ENCODE measurements at regions not wholly inside any gene's neighbourhood (a gene's known extent, or its start where the extent isn't known, plus 50 kb on each side); places are given as distances from the start of the nearest gene placed in this dataset.
"Not testable (repeated sequence)": the region's sequence is repeated elsewhere in the genome, so short reads cannot be mapped to it uniquely, and the experiment has no call there.

DNA sequence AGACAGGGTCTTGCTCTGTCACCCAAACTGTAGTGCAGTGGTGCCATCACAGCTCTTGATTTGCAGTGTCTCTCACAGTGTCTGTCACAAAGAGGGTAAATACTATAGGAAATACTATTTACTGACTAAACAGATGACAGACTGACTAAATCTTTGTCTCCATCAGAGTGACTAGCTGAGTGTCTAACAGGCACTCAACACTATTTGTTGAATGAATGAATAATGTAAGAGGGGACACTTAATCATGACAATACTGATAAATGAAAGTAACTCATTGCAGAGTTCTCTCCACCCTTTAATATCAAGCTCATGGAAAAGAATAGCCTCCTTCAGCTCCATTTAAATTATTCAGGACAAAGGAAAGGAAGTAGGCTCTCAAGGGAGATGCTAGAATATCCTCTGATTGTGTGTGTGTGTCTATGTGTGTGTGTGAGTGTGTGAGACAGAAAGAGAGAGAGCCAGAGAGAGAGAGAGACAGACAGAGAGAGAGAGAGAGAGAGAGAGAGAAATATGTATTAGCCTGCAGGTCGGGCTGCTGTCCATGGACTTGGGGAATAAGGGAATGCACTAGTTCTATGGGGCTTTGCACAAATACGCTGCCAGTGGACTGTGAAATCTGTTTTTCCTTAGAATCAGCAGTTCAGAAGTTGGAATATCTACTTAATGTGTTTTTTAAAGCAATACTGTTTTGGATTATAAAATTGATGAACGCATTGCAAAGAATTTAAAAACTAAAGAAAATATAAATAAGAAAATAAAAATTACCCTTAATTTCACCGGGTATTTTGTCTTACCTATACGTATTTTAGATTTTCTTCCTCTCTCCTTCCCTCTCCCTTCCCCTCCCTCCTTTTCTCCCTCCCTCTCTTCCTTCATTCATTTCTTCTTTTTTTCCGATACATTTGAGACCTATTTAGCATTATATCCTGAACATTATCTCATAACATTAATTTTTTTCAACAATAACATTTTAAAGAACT, 132.9 kb upstream of the LRIG1 start:
- no peak for DNase-seq

DNA sequence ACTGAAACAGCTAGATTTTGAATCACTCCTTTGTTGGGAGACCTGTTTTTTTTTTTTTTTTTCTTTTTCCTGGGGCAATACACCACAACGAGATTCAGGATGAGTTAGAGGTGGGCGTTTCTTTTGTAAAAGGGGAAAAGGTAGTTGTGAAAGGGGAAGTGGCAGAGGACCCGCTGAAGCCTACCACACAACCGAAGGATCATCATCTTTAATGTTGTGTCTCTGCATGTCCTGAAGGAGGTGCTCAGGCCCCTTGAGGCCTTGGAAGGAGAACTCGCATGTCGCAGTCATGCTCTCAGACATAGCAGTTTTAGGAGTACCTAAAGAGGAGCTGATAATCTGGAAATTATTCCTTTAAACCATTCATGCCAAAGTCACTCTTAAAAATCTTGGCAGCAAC, 137.9 kb upstream of the LRIG1 start:
- no peak for DNase-seq

DNA sequence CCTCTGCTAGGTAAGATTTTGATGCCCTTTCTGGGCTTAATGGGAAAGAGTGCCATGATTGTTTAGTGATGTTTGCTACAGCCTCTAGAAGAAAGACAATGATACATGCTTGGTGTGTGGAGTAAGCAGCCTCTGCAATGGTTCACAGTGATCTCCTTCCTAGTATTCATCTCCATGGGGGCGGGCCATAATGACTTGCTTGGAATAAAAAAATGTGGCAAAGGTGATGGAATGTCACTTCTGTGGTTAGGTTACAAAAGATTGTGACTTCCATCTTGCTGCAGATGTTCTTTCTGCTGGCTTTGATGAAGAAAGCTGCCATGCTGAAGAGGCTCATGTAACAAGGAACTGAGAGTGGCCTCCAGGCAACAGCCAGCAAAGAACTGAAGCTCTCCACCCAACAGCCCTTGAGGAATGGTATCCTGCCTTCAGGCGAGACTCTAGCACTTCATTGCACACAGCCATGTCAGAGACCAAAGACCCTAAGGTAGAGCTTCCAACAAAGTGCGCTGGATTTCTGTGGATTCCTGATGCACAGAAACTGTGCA, 139.1 kb upstream of the LRIG1 start:
- no peak for DNase-seq

DNA sequence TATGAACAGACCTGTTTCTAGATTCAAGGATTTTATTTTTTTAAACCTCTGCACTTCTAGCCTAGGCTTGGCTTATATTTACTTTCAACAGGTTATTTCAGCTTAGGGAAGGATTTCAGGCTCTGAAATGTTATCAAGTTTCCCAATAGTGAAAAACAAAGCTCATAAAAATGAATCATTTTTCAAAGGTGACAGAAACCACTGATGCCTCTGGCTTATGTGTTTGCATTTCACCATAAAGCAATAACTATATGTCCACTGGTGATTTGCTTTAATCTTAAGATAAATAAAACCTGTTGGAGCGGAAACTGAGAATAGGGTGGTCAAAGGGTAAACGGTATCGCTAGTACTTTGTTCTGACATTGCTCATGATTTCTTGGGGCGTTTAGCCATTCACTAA, 141.2 kb upstream of the LRIG1 start:
- DNase-seq, result no peak

DNA sequence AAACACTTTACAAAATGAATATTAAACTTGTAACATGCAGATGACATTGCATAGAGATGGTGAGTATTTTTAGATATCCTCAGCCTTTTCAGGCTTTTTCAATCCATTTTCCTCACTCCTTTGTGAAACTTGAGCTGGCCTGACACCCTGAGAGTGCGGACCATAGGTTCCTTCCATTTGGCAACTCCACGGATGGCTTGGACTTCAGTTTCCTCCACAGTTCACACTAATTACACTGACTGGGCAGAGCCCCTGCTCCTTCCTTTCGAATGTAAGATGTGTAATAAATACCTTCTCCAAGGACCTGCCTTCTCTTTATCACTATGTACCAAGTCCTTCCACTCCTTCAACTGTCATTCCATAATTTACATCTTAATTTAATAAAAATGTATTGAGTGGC, 141.7 kb upstream of the LRIG1 start:
- DNase-seq, result no peak

DNA sequence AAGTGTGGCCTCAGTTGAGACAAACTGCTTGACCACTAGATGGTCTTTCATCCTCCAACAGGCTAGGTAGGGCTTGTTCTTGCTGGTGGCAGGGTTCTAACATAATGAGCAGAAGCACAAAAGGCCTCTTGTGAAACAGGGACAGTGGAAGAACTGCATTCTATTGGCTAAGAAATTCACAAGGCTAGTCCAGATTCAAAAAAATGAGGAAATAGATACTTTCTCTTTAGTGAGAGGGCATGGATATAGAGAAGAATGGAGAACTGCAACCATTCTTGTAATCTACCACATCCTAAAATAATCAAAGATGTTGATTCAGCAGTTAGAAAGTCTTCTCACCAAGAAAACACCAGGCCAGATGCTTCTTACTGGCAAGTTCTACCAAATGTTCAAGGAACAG, 143.7 kb upstream of the LRIG1 start:
- no peak for DNase-seq

DNA sequence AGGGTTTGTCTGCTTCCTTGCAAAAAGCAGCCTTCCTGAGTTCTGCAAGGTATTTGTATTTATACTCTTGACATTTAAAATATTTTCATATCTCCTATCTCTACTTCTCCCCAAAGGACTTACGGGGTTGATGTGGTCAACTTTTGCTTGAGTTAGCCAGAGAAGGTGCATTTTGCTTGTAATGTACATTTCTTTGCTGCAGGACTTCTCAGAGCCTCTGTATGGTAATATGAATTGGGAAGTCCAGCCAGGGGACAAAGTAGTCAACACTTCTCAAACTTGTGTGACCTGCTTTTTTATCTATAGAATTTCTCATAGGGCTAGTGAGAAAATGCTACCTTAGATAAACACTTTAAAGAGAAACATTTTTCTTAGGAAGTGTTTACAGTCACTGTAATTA, 148.2 kb upstream of the LRIG1 start:
- no peak for DNase-seq

DNA sequence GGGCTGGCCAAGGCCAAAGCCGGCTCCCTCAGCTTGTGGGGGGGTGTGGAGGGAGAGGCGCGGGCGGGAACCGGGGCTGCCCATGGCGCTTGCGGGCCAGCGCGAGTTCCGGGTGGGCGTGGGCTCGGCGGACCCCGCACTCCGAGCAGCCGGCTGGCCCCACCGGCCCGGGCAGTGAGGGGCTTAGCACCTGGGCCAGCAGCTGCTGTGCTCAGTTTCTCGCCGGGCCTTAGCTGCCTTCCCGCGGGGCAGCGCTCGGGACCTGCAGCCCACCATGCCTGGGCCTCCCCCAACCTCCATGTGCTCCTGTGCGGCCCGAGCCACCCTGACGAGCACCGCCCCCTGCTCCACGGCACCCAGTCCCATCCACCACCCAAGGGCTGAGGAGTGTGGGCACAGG, 150.7 kb upstream of the LRIG1 start:
- not testable (repeated sequence) for DNase-seq

DNA sequence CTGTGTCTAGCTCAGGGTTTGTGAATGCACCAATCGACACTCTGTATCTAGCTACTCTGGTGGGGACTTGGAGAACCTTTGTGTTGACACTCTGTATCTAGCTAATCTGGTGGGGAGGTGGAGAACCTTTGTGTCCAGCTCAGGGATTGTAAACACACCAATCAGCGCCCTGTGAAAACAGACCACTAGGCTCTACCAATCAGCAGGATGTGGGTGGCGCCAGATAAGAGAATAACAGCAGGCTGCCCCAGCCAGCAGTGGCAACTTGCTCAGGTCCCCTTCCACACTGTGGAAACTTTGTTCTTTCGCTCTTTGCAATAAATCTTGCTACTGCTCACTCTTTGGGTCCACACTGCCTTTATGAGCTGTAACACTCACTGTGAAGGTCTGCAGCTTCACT, 151.3 kb upstream of the LRIG1 start:
- DNase-seq, result not testable (repeated sequence)

DNA sequence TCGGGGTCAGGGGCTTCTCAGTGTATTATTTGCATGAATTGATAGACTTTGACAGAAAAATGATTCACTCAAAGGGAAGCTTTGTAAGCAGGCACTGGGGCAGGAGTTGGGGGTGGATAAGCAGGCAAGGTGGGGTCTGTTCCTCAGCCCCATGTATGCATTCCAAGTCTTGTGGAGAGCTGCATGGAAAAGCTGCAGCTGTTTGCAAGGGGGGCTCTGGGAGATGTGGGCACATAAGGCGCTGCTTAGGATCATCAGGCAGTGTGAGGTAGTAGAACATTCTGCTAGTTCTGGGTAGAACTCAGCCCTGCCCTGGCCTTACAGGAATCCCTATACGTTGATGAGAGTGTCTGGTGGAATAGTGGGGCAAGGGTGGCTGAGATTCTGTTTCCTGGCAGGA, 154.2 kb upstream of the LRIG1 start:
- no peak for DNase-seq

DNA sequence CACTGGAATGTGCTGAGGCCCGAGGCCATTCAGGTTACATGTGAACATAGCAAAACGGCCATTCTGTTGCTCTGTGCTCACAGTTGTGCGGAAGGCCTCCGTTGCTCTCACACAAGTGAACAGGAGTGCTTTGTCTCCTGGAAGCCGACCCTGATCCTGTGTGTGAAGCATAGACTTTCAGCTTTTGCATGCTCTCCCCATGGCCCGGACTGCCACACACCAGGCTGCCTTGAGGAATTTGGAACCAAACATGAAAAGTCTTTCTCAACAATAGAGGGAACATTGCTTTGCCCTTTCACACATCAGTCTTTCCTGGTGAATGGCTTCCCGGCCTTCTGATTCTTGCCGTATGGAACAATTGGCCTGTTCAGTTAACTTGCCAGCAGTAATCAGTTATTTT, 154.8 kb upstream of the LRIG1 start:
- no peak for DNase-seq

DNA sequence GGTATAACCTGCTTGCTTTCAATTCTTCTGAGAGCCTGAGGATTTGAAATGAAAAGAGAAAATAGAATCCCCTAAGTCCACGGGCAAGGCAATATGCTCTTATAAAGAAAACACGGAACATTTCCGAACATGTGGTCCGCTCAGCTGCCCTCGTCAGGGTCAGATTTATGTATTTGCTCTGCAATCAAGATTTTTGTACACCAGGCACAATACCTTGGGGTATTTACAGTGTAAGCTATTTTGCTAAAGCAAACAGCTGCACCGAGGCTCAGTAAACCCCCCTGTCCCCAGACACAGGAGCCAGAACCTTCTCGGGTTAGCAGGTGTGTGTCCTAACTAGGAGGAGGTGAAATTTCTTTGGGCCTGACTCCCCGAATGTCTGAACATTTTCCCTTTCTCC, 155.8 kb upstream of the LRIG1 start:
- no peak for DNase-seq

DNA sequence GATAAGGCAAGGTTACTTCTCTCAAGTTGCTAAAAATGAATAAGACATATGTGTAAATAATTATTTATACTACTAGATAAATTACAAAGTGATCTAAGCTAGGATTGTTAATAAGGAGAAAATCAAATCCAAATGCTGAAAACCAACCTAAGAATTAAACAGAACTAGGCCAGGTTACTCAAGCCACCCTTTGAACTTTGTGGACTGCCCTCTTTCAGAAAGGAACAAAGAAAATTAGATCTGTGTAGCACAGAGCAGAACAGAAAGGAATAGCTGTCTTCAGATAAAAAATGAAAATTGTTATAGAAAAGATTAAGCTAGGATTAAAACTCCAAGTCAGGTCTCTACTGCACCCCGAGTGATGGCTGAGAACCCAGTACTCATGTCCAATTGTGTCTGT, 158.2 kb upstream of the LRIG1 start:
- no peak for DNase-seq

DNA sequence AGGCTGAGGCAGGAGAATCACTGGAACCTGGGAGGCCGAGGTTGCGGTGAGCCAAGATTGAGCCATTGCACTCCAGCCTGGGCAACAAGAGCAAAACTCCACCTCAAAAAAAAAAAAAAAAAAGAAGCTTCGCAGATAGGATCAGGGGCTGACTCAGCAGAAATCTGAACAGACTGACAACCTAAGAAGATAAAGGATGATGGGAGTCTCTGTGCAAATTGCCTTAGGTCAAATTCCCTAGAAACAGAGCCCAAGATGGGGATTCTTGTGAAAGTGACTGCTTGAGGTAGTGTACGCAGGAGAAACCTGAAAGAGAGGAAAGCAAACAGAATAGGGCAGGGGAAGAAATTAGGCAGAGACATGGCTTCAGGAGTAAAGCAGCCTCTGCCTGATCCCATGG, 160.8 kb upstream of the LRIG1 start:
- DNase-seq, result no peak

DNA sequence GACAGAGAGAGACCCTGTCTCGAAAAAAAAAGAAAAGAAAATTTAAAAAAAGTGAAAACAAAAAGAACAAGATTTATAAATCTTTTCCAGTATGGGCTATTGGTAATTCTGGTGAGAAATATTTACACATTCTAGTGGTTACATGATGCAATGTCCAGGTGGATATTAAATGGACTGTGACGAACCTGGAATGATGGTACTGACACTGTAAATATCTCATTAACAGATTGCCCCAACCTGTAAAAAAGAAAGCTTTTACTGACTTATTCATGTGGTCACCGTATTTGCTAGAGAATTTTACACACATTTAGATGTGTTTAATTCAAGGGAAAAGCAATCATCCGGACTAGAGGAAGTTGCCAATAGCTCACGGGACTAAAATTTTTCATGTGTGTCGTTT, 162.1 kb upstream of the LRIG1 start:
- DNase-seq, result no peak

DNA sequence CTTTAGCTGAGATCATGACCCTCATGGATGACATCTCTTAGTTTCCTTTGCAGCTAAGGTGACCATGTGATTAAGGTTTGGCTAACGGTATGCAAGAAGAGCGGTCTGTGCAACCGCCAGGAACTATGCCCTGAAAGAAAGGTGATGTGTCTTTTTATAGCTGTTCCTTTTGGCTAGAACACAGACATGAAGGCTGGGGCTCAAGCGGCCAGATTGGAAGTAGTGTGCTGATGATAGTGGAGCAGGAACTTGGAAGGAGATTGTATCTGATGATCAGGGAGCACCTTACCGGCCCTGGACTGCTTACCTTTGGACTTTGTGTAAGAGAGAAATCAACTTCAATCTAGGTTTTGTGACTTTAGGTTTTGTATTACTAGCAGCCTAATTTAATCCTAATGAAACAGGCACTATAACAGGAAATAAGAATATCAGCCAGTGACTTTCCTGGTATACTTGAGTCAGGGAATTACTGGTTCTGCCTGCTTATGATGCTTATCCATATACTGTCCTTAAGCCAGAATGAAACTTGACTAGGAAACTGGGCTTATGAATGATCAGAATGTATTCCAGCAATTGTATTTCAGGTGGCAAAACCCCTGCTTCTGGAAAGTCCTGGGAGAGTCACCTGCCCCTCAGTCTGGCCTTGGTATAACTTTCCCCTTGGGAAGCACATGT, 164.3 kb upstream of the LRIG1 start:
- no peak for DNase-seq

DNA sequence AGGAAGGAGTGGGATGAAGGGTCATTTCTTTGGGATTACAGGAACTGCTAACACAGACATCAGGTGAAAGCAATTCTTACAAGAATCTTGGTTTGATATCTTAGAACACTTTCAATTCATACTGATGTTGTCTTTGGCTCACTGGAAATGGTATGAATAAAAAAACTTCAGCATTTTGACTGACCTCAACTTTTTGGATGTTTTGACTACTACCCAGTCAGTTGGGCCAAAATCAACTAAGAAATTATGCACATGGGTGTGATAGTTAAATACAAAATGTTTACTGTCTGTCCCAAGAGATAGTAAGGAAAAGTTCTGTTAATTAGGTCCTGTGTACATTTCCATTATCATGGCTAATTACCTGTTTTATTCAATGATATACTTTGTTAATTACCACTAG, 165.5 kb upstream of the LRIG1 start:
- no peak for DNase-seq

DNA sequence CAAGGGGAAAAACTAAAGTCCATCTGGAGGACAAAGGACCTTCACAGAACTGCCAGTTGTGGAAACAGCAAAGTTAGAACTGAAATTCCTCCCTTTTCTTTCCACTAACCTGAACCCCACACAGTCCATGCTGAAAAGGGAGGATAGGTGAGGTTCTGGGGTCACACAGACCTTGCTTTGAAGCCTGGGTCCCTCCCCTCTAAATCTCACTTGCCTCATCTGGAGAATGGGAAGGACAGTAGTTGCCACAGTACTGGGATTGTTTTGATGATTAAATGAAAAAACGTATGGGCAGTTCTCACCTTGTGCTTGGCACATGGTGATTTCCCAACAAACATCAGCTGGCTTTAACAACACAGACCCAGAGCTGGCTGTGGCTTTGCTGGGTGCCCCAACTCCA, 166.4 kb upstream of the LRIG1 start:
- DNase-seq, result no peak

DNA sequence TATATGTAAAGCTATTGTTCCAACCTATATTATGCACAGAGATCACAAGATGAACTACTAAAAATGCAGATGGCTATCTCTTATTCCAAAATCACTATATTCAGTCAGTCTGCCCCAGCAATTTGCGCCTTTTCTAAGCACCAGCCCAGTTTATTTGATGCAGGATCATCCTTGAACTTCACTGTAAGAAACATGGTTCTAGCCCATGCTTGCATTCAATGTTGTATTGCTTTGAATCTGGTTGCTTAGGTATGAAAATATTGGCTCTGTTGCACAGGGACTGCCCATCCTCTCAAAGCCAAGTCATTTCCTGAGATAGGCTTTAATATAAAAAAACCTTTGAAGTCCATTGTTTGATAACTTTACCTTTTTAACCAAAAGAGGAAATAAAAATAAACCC, 170.5 kb upstream of the LRIG1 start:
- no peak for DNase-seq

DNA sequence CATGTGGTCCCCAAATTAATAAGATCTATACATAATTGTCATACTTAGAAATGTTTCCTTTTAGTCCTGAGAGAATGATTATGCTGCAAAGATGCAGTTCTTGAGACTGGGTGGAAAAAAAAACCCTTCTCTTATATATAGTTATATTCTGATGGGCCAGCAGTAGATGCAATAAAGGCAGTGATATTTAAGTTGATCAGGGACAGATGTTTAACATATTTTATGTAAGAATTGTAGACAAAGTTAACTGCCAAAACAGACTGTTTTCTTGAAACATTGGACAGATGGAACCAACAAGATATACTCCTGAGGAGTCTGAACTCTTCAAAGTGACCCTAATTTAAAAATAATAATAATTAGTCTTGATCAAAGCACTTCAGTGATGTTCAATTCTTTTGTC, 172.0 kb upstream of the LRIG1 start:
- DNase-seq, result no peak

DNA sequence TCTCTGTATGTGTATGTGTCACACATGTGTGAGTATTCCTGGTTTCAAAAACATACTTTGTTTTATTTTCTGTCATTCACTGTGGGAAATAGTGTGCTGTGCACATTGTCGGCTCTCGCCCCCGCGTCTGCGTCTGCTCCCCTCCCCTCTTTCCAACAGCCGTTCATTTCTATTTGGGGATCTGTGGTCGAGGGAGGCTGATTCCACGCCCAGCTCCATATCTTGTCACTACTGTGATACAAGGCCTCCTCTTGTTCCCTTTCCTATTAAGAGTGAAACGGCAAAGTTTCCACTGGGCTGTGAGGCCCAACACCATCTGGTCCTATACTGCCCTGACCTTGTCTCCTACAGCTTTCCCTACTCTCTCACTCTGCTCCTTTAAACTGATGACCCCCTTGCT, 172.5 kb upstream of the LRIG1 start:
- DNase-seq, result no peak

DNA sequence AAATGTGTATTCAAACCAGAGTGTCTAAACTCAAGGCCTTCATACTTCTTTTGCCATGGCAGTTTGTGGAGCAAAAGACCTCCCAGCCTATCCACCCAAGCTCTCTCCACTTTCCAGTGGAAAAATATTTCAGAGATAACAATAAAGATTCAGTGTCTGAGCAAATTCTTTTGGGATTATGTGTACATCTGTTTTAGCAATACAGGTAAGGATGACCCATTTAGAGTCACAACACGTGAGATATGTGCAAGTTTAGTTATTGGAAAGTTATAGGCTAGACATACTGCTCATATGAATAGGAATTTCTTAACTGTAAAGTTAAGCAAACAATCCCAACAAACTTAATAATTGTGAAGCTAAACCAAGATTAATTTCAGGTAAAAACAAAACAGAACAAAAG, 174.5 kb upstream of the LRIG1 start:
- no peak for DNase-seq

DNA sequence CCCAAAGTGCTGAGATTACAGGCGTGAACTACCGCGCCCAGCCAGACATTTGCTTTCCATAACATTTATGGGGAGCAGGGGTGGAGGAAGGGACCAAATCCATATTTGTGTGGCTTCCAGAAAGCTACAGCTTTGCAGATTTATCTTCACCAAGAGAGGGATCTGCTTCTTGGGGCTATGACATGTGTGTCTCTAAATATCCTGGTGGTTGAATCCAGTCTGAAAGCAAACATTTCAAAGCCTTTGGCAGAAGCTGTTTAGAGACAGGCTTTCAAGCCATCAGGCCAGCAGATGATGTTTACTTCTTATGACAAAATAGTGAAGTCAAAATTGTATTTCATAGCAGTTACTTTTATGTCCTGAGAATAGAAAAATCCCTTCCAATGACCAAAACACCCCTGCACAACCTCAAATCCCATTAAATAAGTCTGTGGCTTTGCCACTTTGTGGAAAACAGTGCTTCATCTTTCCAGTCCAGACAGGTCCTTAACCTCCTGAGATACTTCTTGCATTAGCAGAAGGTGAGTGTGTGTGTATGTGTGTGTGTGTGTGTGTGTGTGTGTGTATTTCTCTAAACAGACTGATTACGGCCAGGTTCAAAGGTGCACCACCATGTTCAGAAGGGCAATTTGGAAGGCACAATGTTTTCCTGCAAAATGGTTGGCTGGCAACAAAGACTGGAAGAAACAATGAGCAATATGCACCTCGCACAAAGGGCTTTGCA, 191.4 kb upstream of the LRIG1 start:
- DNase-seq, result no peak

DNA sequence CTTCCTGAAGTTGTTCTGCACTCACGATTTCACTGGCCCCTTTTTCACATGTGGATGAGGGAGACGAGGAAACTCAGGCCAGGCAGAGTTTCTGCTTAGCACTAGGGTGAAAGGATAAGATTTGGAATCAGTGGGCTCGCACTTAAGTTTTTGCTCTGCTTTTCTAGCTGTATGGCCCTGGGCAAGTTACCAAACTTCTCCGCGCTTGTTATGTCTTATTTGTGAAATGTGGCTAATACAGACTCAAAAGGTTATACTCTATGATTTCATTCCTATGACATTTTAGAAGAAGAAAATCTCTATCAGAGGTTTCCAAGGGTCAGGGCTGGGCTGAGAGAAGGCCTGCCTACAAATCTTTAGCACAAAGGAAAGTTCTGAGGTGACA, 191.9 kb upstream of the LRIG1 start:
- no peak for DNase-seq
